ENCODE measurements at regions not wholly inside any gene's neighbourhood (a gene's known extent, or its start where the extent isn't known, plus 50 kb on each side); places are given as distances from the start of the nearest gene placed in this dataset.
A peak's percentile ranks its signal among the peaks of the same experiment; 100 is the strongest.

DNA sequence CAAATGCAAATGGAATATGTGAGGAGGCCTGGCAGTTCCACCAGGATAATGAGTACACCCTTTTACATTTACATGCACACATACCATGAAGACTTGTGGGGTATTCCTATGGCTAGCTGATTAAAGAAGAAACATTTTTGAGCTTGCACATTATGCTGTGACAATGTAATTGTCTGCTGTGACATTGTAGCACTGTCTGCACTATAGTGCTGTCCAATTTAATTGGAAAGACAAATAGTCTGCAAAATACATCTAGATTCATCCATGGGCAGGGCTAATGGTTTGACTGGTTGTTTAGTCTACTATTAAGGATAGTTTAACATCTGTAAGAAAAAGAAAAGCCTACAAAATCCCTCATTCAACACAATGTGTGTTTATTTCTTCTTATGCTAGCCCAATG lies 1005.6 kb upstream of the LRFN5 start:
- no peaks in the 10 kb centered on the region for H4K20me1 ChIP-seq (ENCODE audit: control insufficient read depth, extremely low read depth, insufficient read depth, low read length)
- H3K27me3 ChIP-seq (ENCODE audit: control insufficient read depth, insufficient read depth, low read length) = no peaks in the 10 kb centered on the region
- H2AFZ ChIP-seq (ENCODE audit: low read length) = no peak overlapping the region
- H3K27ac ChIP-seq (ENCODE audit: insufficient read depth, low read length) = no peak overlapping the region
- no peak for DNase-seq (ENCODE audit: low read depth in 2 of 2)
- H3K9ac ChIP-seq (ENCODE audit: insufficient read depth, low read length) = no peak overlapping the region
- H3K79me2 ChIP-seq (ENCODE audit: control insufficient read depth, insufficient read depth, low read length) = no peaks in the 10 kb centered on the region
- no peak overlapping the region for H3K4me2 ChIP-seq (ENCODE audit: extremely low read depth, insufficient read depth, low read length)
- no peaks in the 10 kb centered on the region for H3K4me1 ChIP-seq (ENCODE audit: control insufficient read depth, extremely low read depth, insufficient read depth, low read length)
- TF ChIP-seq EZH2 (IDR thresholded peaks at IDR 0.05; ENCODE audit: low read length, missing control alignments) = no peak
- TF ChIP-seq, protein P1, sequence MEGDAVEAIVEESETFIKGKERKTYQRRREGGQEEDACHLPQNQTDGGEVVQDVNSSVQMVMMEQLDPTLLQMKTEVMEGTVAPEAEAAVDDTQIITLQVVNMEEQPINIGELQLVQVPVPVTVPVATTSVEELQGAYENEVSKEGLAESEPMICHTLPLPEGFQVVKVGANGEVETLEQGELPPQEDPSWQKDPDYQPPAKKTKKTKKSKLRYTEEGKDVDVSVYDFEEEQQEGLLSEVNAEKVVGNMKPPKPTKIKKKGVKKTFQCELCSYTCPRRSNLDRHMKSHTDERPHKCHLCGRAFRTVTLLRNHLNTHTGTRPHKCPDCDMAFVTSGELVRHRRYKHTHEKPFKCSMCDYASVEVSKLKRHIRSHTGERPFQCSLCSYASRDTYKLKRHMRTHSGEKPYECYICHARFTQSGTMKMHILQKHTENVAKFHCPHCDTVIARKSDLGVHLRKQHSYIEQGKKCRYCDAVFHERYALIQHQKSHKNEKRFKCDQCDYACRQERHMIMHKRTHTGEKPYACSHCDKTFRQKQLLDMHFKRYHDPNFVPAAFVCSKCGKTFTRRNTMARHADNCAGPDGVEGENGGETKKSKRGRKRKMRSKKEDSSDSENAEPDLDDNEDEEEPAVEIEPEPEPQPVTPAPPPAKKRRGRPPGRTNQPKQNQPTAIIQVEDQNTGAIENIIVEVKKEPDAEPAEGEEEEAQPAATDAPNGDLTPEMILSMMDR (conservative IDR thresholded peaks at IDR 0.05 in 1 of 2, IDR thresholded peaks at IDR 0.05 in 1 of 2; ENCODE audit: low read depth in 1 of 2, low read length in 2 of 2) = no peak
- H3K4me3 ChIP-seq (replicated peaks in 1 of 4; ENCODE audit: control extremely low read depth in 1 of 4, insufficient read depth in 1 of 4, low read depth in 3 of 4, low read length in 4 of 4) = no peak overlapping the region
- no peaks in the 10 kb centered on the region for H3K9me3 ChIP-seq (ENCODE audit: control insufficient read depth, insufficient read depth, low read depth, low read length)
- no peaks in the 10 kb centered on the region for H3K36me3 ChIP-seq (ENCODE audit: control insufficient read depth, insufficient read depth, low read length)

- Histone ChIP-seq H3K4me2 (ENCODE audit: extremely low read depth, insufficient read depth, low read length) (no peak overlapping the region), H3K27ac (ENCODE audit: insufficient read depth, low read length) (no peak overlapping the region), H3K9me3 (ENCODE audit: control insufficient read depth, insufficient read depth, low read depth, low read length) (no peaks in the 10 kb centered on the region), H3K27me3 (ENCODE audit: control insufficient read depth, insufficient read depth, low read length) (no peaks in the 10 kb centered on the region), H3K4me3 (replicated peaks in 1 of 4; ENCODE audit: control extremely low read depth in 1 of 4, insufficient read depth in 1 of 4, low read depth in 3 of 4, low read length in 4 of 4) (no peak overlapping the region), H3K4me1 (ENCODE audit: control insufficient read depth, extremely low read depth, insufficient read depth, low read length) (no peaks in the 10 kb centered on the region), H3K79me2 (ENCODE audit: control insufficient read depth, insufficient read depth, low read length) (no peaks in the 10 kb centered on the region), H2AFZ (ENCODE audit: low read length) (no peak overlapping the region), H4K20me1 (ENCODE audit: control insufficient read depth, extremely low read depth, insufficient read depth, low read length) (no peaks in the 10 kb centered on the region), H3K36me3 (ENCODE audit: control insufficient read depth, insufficient read depth, low read length) (no peaks in the 10 kb centered on the region), H3K9ac (ENCODE audit: insufficient read depth, low read length) (no peak overlapping the region)
- DNase-seq (ENCODE audit: low read depth in 2 of 2) = peak in 1 of 2 donors; percentile 13
- TF ChIP-seq, protein P1 (conservative IDR thresholded peaks at IDR 0.05 in 1 of 2, IDR thresholded peaks at IDR 0.05 in 1 of 2; ENCODE audit: low read depth in 1 of 2, low read length in 2 of 2) = no peak
- no peak for TF ChIP-seq EZH2 (IDR thresholded peaks at IDR 0.05; ENCODE audit: low read length, missing control alignments)
These were observed 1007.0 kb upstream of the LRFN5 start for GRCh38 chr14:40599725-40600124.

DNA sequence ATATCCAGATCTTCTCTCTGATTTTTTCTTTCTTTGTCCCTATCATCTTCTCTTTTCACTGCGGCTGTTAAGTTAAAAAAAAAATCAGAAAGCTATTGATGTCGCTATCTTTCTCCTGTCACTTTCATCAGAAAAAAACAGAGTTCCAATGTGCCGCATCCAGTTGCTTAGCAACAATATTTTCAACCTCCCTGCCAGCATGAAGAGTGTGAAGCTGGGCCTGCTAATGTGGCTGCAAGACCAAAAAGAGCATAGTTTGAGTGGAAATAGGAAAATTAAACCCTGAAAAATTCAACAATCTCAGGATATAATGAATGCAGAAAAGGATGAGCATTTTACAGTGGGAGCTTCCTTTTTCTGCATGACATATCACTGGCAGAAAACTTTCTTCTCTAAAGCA lies 1025.4 kb upstream of the LRFN5 start:
- Histone ChIP-seq H3K9ac (ENCODE audit: insufficient read depth, low read length) (no peak overlapping the region), H4K20me1 (ENCODE audit: control insufficient read depth, extremely low read depth, insufficient read depth, low read length) (no peaks in the 10 kb centered on the region), H3K27me3 (ENCODE audit: control insufficient read depth, insufficient read depth, low read length) (no peaks in the 10 kb centered on the region), H3K4me1 (ENCODE audit: control insufficient read depth, extremely low read depth, insufficient read depth, low read length) (no peaks in the 10 kb centered on the region), H2AFZ (ENCODE audit: low read length) (no peak overlapping the region), H3K4me3 (replicated peaks in 1 of 4; ENCODE audit: control extremely low read depth in 1 of 4, insufficient read depth in 1 of 4, low read depth in 3 of 4, low read length in 4 of 4) (no peak overlapping the region), H3K79me2 (ENCODE audit: control insufficient read depth, insufficient read depth, low read length) (no peaks in the 10 kb centered on the region), H3K36me3 (ENCODE audit: control insufficient read depth, insufficient read depth, low read length) (no peaks in the 10 kb centered on the region), H3K9me3 (ENCODE audit: control insufficient read depth, insufficient read depth, low read depth, low read length) (no peaks in the 10 kb centered on the region), H3K4me2 (ENCODE audit: extremely low read depth, insufficient read depth, low read length) (no peak overlapping the region), H3K27ac (ENCODE audit: insufficient read depth, low read length) (no peak overlapping the region)
- TF ChIP-seq, protein P1 (conservative IDR thresholded peaks at IDR 0.05 in 1 of 2, IDR thresholded peaks at IDR 0.05 in 1 of 2; ENCODE audit: low read depth in 1 of 2, low read length in 2 of 2) = no peak
- no peak for DNase-seq (ENCODE audit: low read depth in 2 of 2)

Data from fibroblast of lung (primary cell).